ENCODE measurements at regions not wholly inside any gene's neighbourhood (a gene's known extent, or its start where the extent isn't known, plus 50 kb on each side); places are given as distances from the start of the nearest gene placed in this dataset.
"Not testable (repeated sequence)": the region's sequence is repeated elsewhere in the genome, so short reads cannot be mapped to it uniquely, and the experiment has no call there.

DNA sequence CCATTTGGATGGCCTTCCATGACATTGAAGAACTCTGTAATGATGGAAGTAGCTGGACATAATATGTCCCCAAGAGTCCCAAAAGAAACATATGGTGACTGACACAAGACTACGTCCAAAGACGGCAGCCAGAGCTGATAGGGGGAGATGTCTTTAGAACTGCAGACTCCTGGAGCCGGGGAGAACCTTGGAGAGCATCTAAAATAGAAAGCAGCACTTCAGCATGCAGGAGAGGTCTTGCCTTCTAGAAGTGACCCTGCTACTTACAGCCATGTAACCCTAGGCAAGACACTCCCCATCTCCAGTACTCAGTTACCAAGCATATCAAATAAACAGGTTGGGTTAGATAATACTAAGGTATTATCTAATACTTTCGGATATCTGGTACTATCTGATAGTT, 143.8 kb upstream of the BCL6 start:
- WGBS, 2 donors = 79 to 91% methylated on average over 4 of the region's 4 CpGs
- intact Hi-C loops (cut with DNase I; ENCODE audit: low total_unique reads) = no loop called here
- TF ChIP-seq, protein P1, sequence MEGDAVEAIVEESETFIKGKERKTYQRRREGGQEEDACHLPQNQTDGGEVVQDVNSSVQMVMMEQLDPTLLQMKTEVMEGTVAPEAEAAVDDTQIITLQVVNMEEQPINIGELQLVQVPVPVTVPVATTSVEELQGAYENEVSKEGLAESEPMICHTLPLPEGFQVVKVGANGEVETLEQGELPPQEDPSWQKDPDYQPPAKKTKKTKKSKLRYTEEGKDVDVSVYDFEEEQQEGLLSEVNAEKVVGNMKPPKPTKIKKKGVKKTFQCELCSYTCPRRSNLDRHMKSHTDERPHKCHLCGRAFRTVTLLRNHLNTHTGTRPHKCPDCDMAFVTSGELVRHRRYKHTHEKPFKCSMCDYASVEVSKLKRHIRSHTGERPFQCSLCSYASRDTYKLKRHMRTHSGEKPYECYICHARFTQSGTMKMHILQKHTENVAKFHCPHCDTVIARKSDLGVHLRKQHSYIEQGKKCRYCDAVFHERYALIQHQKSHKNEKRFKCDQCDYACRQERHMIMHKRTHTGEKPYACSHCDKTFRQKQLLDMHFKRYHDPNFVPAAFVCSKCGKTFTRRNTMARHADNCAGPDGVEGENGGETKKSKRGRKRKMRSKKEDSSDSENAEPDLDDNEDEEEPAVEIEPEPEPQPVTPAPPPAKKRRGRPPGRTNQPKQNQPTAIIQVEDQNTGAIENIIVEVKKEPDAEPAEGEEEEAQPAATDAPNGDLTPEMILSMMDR (IDR thresholded peaks at IDR 0.05) = no peak
- no peak for TF ChIP-seq POLR2A (IDR thresholded peaks at IDR 0.05)
- H3K4me3 ChIP-seq (ENCODE audit: low read depth, poor library complexity, severe bottlenecking) = no peak overlapping the region
- no peak for DNase-seq (ENCODE audit: low spot score in 2 of 2)

DNA sequence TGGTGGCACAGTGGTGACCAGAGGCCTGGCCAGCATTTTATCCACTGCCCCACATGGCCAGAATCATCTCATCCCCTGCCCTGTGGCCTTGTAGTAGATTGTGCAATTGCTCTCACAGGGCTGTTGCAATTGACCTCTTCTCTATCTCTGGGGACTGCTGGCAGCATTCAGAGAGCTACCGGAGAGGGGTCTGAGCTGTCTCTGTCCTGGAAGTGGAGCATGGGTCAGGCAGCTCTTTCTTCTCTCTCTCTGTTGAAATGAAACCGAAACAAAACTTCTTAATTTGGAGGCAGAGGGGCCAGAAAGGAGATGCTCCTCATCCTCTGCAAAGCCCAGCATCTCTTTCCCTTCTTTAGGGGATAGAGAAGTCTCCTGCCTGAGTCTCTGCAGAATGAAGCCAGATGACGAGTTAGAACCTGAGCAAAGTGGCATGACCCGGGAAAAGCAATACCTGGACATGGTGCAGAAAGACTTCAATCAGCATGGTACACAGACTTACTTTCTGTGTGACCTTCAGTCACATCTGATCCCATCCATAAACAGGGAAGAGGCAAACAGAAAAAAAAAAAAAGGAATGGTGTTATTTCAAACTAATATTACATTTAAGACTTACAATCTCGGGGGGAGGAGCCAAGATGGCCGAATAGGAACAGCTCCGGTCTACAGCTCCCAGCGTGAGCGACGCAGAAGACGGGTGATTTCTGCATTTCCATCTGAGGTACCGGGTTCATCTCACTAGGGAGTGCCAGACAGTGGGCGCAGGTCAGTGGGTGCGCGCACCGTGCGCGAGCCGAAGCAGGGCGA, 144.5 kb upstream of the BCL6 start:
- DNase-seq (ENCODE audit: low spot score in 2 of 2) = no peak
- 89 to 93% methylated on average over 20 of the region's 20 CpGs for WGBS, 2 donors
- H3K4me3 ChIP-seq (ENCODE audit: low read depth, poor library complexity, severe bottlenecking) = no peak overlapping the region
- no peak for TF ChIP-seq POLR2A (IDR thresholded peaks at IDR 0.05)
- TF ChIP-seq, protein P1 (IDR thresholded peaks at IDR 0.05) = no peak
- intact Hi-C loops (cut with DNase I; ENCODE audit: low total_unique reads) = no loop called here

DNA sequence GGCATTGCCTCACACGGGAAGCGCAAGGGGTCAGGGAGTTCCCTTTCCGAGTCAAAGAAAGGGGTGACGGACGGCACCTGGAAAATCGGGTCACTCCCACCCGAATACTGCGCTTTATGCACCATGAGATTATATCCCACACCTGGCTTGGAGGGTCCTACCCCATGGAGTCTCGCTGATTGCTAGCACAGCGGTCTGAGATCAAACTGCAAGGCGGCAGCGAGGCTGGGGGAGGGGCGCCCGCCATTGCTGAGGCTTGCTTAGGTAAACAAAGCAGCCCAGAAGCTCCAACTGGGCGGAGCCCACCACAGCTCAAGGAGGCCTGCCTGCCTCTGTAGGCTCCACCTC, 145.1 kb upstream of the BCL6 start:
- DNase-seq (ENCODE audit: low spot score in 2 of 2); H3K4me3 ChIP-seq (ENCODE audit: low read depth, poor library complexity, severe bottlenecking); intact Hi-C loops (cut with DNase I; ENCODE audit: low total_unique reads): not testable (repeated sequence)
- WGBS, 2 donors = 91 to 92% methylated on average over 15 of the region's 15 CpGs

DNA sequence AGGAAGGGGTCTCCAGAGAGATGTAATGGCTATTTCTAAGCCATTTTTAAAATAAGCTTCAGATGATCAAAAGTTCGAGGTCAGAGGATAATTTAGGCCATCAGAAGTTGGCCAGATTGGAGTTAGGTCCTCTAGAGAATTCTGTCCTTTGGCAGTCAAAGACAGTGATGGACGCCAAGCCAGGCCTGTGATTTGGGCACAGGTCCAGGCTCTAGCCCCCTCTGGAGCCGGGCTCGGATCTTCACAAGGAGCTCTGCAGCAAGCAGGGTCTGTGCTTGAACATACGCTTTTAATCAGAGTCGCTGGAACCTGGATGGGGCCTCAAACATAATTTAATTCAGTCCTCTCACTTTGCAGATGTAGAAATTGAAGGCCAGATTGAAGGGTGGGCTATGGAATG, 151.4 kb upstream of the BCL6 start:
- no peak for DNase-seq (ENCODE audit: low spot score in 2 of 2)
- TF ChIP-seq, protein P1 (IDR thresholded peaks at IDR 0.05) = no peak
- intact Hi-C loops (cut with DNase I; ENCODE audit: low total_unique reads) = no loop called here
- H3K4me3 ChIP-seq (ENCODE audit: low read depth, poor library complexity, severe bottlenecking) = no peak overlapping the region
- 56 to 59% methylated on average over 6 of the region's 6 CpGs for WGBS, 2 donors

DNA sequence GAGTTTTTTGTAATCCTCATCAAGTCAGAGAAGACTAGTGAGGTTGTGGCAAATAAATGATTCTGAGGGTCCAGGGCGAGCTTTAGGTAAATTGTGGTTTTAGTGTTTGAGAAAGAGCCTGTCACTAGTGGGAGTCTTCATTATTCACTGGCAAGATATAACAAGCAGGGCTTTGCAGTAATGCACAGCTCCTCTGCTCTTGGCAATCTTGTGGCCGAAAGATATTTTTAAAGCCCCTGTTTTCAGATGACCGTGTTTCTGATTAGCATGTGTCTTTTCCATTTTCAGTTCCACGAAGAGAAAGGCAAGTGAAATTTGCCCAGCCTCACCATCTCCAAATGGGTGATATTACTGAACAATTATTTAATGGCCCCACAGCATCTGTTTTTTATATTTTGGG, 154.0 kb upstream of the BCL6 start:
- 81 to 85% methylated on average over 4 of the region's 4 CpGs for WGBS, 2 donors
- TF ChIP-seq, protein P1 (IDR thresholded peaks at IDR 0.05) = no peak
- TF ChIP-seq POLR2A (IDR thresholded peaks at IDR 0.05) = no peak
- H3K4me3 ChIP-seq (ENCODE audit: low read depth, poor library complexity, severe bottlenecking) = no peak overlapping the region
- DNase-seq (ENCODE audit: low spot score in 2 of 2) = no peak
- intact Hi-C loops (cut with DNase I; ENCODE audit: low total_unique reads) = no loop called here

DNA sequence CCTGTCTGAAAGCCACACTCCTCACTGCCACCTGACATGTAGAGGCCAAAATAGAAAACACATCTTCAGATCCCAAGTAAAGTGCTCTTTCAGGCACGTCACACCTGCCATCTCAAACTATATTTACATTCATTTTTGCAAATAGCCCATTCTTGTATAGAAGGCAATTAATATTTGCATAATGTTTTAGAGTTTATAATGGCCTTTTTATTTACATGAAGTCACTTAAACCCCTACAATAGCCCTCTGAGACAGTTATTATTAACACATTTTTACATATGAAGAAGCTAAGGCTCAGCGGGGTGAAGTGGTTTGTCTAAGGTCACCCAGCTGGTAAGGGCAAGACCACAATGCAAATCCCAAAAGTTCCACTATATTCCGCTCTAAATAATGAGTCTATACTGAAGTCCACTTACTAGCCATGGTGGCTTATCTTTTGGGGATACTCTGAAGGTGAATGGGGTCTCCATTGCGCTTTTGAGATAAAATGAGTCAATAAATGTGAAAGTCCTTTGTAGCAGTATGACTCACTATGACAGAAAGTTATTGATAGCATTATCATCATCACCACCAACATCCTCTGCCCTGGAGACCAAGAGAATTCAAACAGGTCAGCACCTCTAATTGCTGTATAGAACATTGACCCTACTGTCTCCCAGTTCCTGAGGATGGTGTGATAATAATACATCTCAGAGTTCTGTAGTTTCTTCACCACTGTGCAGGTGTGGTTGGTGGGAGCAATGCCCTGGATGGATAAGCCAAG, 155.9 kb upstream of the BCL6 start:
- WGBS, 2 donors = 90 to 96% methylated on average over 4 of the region's 4 CpGs
- no peak for DNase-seq (ENCODE audit: low spot score in 2 of 2)
- no peak overlapping the region for H3K4me3 ChIP-seq (ENCODE audit: low read depth, poor library complexity, severe bottlenecking)
- TF ChIP-seq, protein P1 (IDR thresholded peaks at IDR 0.05) = no peak
- TF ChIP-seq POLR2A (IDR thresholded peaks at IDR 0.05) = no peak
- intact Hi-C loops (cut with DNase I; ENCODE audit: low total_unique reads) = no loop called here

Data from lower leg skin (tissue), 4 donors.